CD14-positive monocyte (primary cell): ENCODE measurements at regions not wholly inside any gene's neighbourhood (a gene's known extent, or its start where the extent isn't known, plus 50 kb on each side); places are given as distances from the start of the nearest gene placed in this dataset.

Experiments
- DNase-seq, 3 donors: peaks; one replicate each; pipeline ENCODE4 v3.0.0-alpha.2; 2011 to 2022
- H2AFZ ChIP-seq: 2 replicates; pipeline ENCODE4 v1.6.0; 2012; ENCODE audit warnings: mild to moderate bottlenecking, low read depth, low read length, inconsistent platforms; ENCODE audit not compliant: insufficient read depth, poor library complexity, severe bottlenecking
- H3K27ac ChIP-seq, 2 donors: 1 replicate in 1 of 2; 2 replicates in 1 of 2; pipeline ENCODE4 v1.5.1; 2012 to 2013; ENCODE audit warnings: low read length in 2 of 2, control low read depth in 1 of 2, inconsistent platforms in 1 of 2, low read depth in 1 of 2, mild to moderate bottlenecking in 1 of 2
- H3K27me3 ChIP-seq, 2 donors: one replicate each; pipeline versions ENCODE4 v1.6.0 to v1.6.1; 2011 to 2013; ENCODE audit warnings: low read length in 2 of 2; ENCODE audit not compliant: control insufficient read depth in 2 of 2, insufficient read depth in 2 of 2
- H3K36me3 ChIP-seq, 2 donors: replicated peaks in 1 of 2; 1 replicate in 1 of 2; 2 replicates in 1 of 2; pipeline versions ENCODE4 v1.5.1 to v1.6.1; 2012 to 2013; ENCODE audit warnings: low read length in 2 of 2, control low read depth in 1 of 2, inconsistent platforms in 1 of 2, mild to moderate bottlenecking in 1 of 2; ENCODE audit not compliant: insufficient read depth in 2 of 2, control insufficient read depth in 1 of 2
- H3K4me1 ChIP-seq, 2 donors: 1 replicate in 1 of 2; 2 replicates in 1 of 2; pipeline versions ENCODE4 v1.5.1 to v1.6.1; 2012 to 2013; ENCODE audit warnings: low read length in 2 of 2, control low read depth in 1 of 2, inconsistent platforms in 1 of 2, mild to moderate bottlenecking in 1 of 2, moderate library complexity in 1 of 2; ENCODE audit not compliant: insufficient read depth in 2 of 2, control insufficient read depth in 1 of 2
- H3K4me2 ChIP-seq: replicated peaks from 2 replicates; pipeline ENCODE3; 2012; ENCODE audit warnings: low read length, moderate library complexity, mild to moderate bottlenecking; ENCODE audit not compliant: poor library complexity, severe bottlenecking; ENCODE audit errors: extremely low read depth
- H3K4me3 ChIP-seq, 3 experiments: fragments of 200-600 bp in 1 of 3; sonication (generic) in 1 of 3; replicated peaks in 1 of 3; 1 replicate in 2 of 3; 2 replicates in 1 of 3; pipeline ENCODE4 v1.5.1; 2011 to 2013; ENCODE audit warnings: low read length in 3 of 3, mild to moderate bottlenecking in 3 of 3, control low read depth in 2 of 3, low read depth in 2 of 3, inconsistent platforms in 1 of 3, moderate library complexity in 1 of 3
- H3K79me2 ChIP-seq: 2 replicates; pipeline ENCODE4 v1.6.0; 2012; ENCODE audit warnings: mild to moderate bottlenecking, control low read depth, inconsistent platforms, low read length, moderate library complexity; ENCODE audit not compliant: insufficient read depth
- H3K9ac ChIP-seq: 2 replicates; pipeline ENCODE4 v1.6.0; 2017; ENCODE audit warnings: low read length, mild to moderate bottlenecking; ENCODE audit not compliant: insufficient read depth, poor library complexity, severe bottlenecking
- H3K9me3 ChIP-seq, 2 donors: replicated peaks in 1 of 2; 1 replicate in 1 of 2; 2 replicates in 1 of 2; pipeline versions ENCODE4 v1.5.1 to v1.6.1; 2012 to 2013; ENCODE audit warnings: low read length in 2 of 2, control low read depth in 1 of 2; ENCODE audit not compliant: control insufficient read depth in 1 of 2, insufficient read depth in 1 of 2
- H4K20me1 ChIP-seq: 2 replicates; pipeline ENCODE4 v1.6.0; 2012; ENCODE audit warnings: mild to moderate bottlenecking, low read length, control low read depth, moderate library complexity; ENCODE audit not compliant: insufficient read depth
- H3K27ac Mint-ChIP-seq, 7 donors: one replicate each; pipeline ENCODE4 v1.8.0; 2020; ENCODE audit warnings: mild to moderate bottlenecking in 7 of 7, mixed read lengths in 7 of 7, moderate library complexity in 6 of 7, inconsistent platforms in 2 of 7
- H3K27me3 Mint-ChIP-seq, 3 donors: one replicate each; pipeline ENCODE4 v1.8.0; 2021 to 2022; ENCODE audit warnings: low read depth in 3 of 3, mild to moderate bottlenecking in 3 of 3, mixed read lengths in 3 of 3, moderate library complexity in 3 of 3, inconsistent platforms in 1 of 3
- H3K36me3 Mint-ChIP-seq, 2 donors: one replicate each; pipeline ENCODE4 v1.8.0; 2020; ENCODE audit warnings: mixed read lengths in 2 of 2, inconsistent platforms in 1 of 2, mild to moderate bottlenecking in 1 of 2
- H3K4me1 Mint-ChIP-seq: one replicate; pipeline ENCODE4 v1.8.0; 2020; ENCODE audit warnings: mild to moderate bottlenecking, mixed read lengths
- H3K4me3 Mint-ChIP-seq, 2 donors: one replicate each; pipeline ENCODE4 v1.8.0; 2020; ENCODE audit warnings: mild to moderate bottlenecking in 2 of 2, mixed read lengths in 2 of 2, moderate library complexity in 1 of 2
- H3K9me3 Mint-ChIP-seq, 7 donors: one replicate each; pipeline ENCODE4 v1.8.0; 2020 to 2022; ENCODE audit warnings: mixed read lengths in 7 of 7, mild to moderate bottlenecking in 6 of 7, moderate library complexity in 6 of 7, inconsistent platforms in 2 of 7
- CTCF ChIP-seq: fragments of 200-600 bp; IDR thresholded peaks from one replicate; pipeline ENCODE4 v1.8.0; 2022; ENCODE audit warnings: antibody characterized with exemption, mild to moderate bottlenecking
- WGBS: methylation state at CpG from one replicate; pipeline ENCODE4 v1.1.5; 2013; ENCODE audit warnings: missing lambda C conversion rate; ENCODE audit not compliant: insufficient coverage; 5-methylcytosine and 5-hydroxymethylcytosine counted together
- intact Hi-C, 2 donors: fragments of 100-400 bp; cut with micrococcal nuclease; formaldehyde crosslinking; loops; one replicate each; pipeline versions ENCODE4 v1.15.0 to v1.15.1; 2023

- H3K4me1 Mint-ChIP-seq, result peaks cover 22% of the 10 kb centered on the region
- no peak for TF ChIP-seq CTCF
- H3K27ac ChIP-seq, result no peak overlapping the region
- peaks cover 0 to 8% (median 2%) of the 10 kb centered on the region in 7 donors for H3K9me3 Mint-ChIP-seq
- 96% methylated on average over 12 of the region's 16 CpGs for WGBS
- no peaks in the 10 kb centered on the region for H3K79me2 ChIP-seq
- no peak overlapping the region for H3K4me2 ChIP-seq
- no peaks in the 10 kb centered on the region for H3K36me3 Mint-ChIP-seq
- peak overlapping the region in 1 of 7 donors; percentile 48 for H3K27ac Mint-ChIP-seq
- peaks cover 17 to 19% of the 10 kb centered on the region in 2 donors for H3K4me1 ChIP-seq
- DNase-seq, result no peak
- peaks cover 12 to 24% (median 22%) of the 10 kb centered on the region in 3 donors for H3K27me3 Mint-ChIP-seq
- H3K9me3 ChIP-seq, result peaks cover 0 to 3% of the 10 kb centered on the region in 2 donors
- no peaks in the 10 kb centered on the region for H3K36me3 ChIP-seq
- no peaks in the 10 kb centered on the region for H4K20me1 ChIP-seq
- H3K4me3 ChIP-seq, result no peak overlapping the region
- H3K4me3 Mint-ChIP-seq, result no peak overlapping the region
- H2AFZ ChIP-seq, result no peak overlapping the region
- H3K27me3 ChIP-seq, result no peaks in the 10 kb centered on the region
- intact Hi-C loops, result no loop called here
- H3K9ac ChIP-seq, result no peak overlapping the region
Measured at GRCh38 chr6:164105705-164106104, 691.2 kb downstream of the QKI start.

GRCh38 chr6:164104432-164104831 is 689.9 kb downstream of the QKI start:
- no CpG with 5 or more reads among the region's 4 CpGs for WGBS
- H3K4me2 ChIP-seq, result no peak overlapping the region
- H3K79me2 ChIP-seq, result no peaks in the 10 kb centered on the region
- H3K27me3 ChIP-seq, result no peaks in the 10 kb centered on the region
- TF ChIP-seq CTCF, result no peak
- H3K4me1 ChIP-seq, result peaks cover 12 to 13% of the 10 kb centered on the region in 2 donors
- H3K9me3 ChIP-seq, result peaks cover 0 to 3% of the 10 kb centered on the region in 2 donors
- no peaks in the 10 kb centered on the region for H3K36me3 ChIP-seq
- Mint-ChIP-seq H3K27me3 (peaks cover 5 to 21% (median 16%) of the 10 kb centered on the region in 3 donors), H3K36me3 (no peaks in the 10 kb centered on the region), H3K4me3 (no peak overlapping the region), H3K27ac (no peak overlapping the region), H3K9me3 (peaks cover 0 to 10% (median 4%) of the 10 kb centered on the region in 7 donors), H3K4me1 (peaks cover 14% of the 10 kb centered on the region)
- no peak overlapping the region for H3K4me3 ChIP-seq
- no peak overlapping the region for H3K9ac ChIP-seq
- intact Hi-C loops, result no loop called here
- no peaks in the 10 kb centered on the region for H4K20me1 ChIP-seq
- no peak for DNase-seq
- H2AFZ ChIP-seq, result no peak overlapping the region
- no peak overlapping the region for H3K27ac ChIP-seq
